ENCODE measurements at regions not wholly inside any gene's neighbourhood (a gene's known extent, or its start where the extent isn't known, plus 50 kb on each side); places are given as distances from the start of the nearest gene placed in this dataset.

GRCh38 chr20:12133553-12133952 lies 215.9 kb downstream of the BTBD3 start:
- TF ChIP-seq RAD21 (IDR thresholded peaks at IDR 0.05; ENCODE audit: low read depth) (no peak), TEAD4 (IDR thresholded peaks at IDR 0.05) (no peak), REST (IDR thresholded peaks at IDR 0.05; ENCODE audit: low read depth) (no peak), EP300 (IDR thresholded peaks at IDR 0.05; ENCODE audit: borderline replicate concordance) (no peak), EGR1 (IDR thresholded peaks at IDR 0.05) (no peak), NFIC (IDR thresholded peaks at IDR 0.05) (no peak), TCF12 (IDR thresholded peaks at IDR 0.05; ENCODE audit: low read depth) (no peak), CEBPB (IDR thresholded peaks at IDR 0.05) (no peak)

- TF ChIP-seq TEAD4 (IDR thresholded peaks at IDR 0.05) (no peak), REST (IDR thresholded peaks at IDR 0.05; ENCODE audit: low read depth) (no peak), RAD21 (IDR thresholded peaks at IDR 0.05; ENCODE audit: low read depth) (no peak), CREB1 (IDR thresholded peaks at IDR 0.05; ENCODE audit: low read depth) (no peak), FOXM1 (IDR thresholded peaks at IDR 0.05; ENCODE audit: borderline replicate concordance, low read depth) (no peak), ZBTB7A (IDR thresholded peaks at IDR 0.05; ENCODE audit: low read depth) (no peak), EGR1 (IDR thresholded peaks at IDR 0.05) (no peak), MAX (IDR thresholded peaks at IDR 0.05) (no peak), YY1 (IDR thresholded peaks at IDR 0.05; ENCODE audit: low read depth) (no peak), TCF12 (IDR thresholded peaks at IDR 0.05; ENCODE audit: low read depth) (no peak), USF1 (IDR thresholded peaks at IDR 0.05) (no peak), EP300 (IDR thresholded peaks at IDR 0.05; ENCODE audit: borderline replicate concordance) (no peak), NFIC (IDR thresholded peaks at IDR 0.05) (no peak), TAF1 (IDR thresholded peaks at IDR 0.05; ENCODE audit: low read depth) (no peak), CEBPB (IDR thresholded peaks at IDR 0.05) (no peak)
These were observed 235.3 kb downstream of the BTBD3 start for GRCh38 chr20:12152996-12153395.

- TF ChIP-seq TEAD4 (IDR thresholded peaks at IDR 0.05) = no peak
- TF ChIP-seq REST (IDR thresholded peaks at IDR 0.05; ENCODE audit: low read depth) = no peak
- no peak for TF ChIP-seq CREB1 (IDR thresholded peaks at IDR 0.05; ENCODE audit: low read depth)
- TF ChIP-seq MAX (IDR thresholded peaks at IDR 0.05) = no peak
- no peak for TF ChIP-seq TCF12 (IDR thresholded peaks at IDR 0.05; ENCODE audit: low read depth)
- no peak for TF ChIP-seq RAD21 (IDR thresholded peaks at IDR 0.05; ENCODE audit: low read depth)
- TF ChIP-seq TAF1 (IDR thresholded peaks at IDR 0.05; ENCODE audit: low read depth) = no peak
- TF ChIP-seq EGR1 (IDR thresholded peaks at IDR 0.05) = no peak
- TF ChIP-seq EP300 (IDR thresholded peaks at IDR 0.05; ENCODE audit: borderline replicate concordance) = no peak
- TF ChIP-seq FOXM1 (IDR thresholded peaks at IDR 0.05; ENCODE audit: borderline replicate concordance, low read depth) = no peak
- no peak for TF ChIP-seq YY1 (IDR thresholded peaks at IDR 0.05; ENCODE audit: low read depth)
- no peak for TF ChIP-seq USF1 (IDR thresholded peaks at IDR 0.05)
- TF ChIP-seq ZBTB7A (IDR thresholded peaks at IDR 0.05; ENCODE audit: low read depth) = no peak
- no peak for TF ChIP-seq NFIC (IDR thresholded peaks at IDR 0.05)
- TF ChIP-seq CEBPB (IDR thresholded peaks at IDR 0.05) = no peak
These were observed 235.9 kb downstream of the BTBD3 start for GRCh38 chr20:12153628-12154027.

- TF ChIP-seq ZBTB7A (IDR thresholded peaks at IDR 0.05; ENCODE audit: low read depth) (no peak), TCF12 (IDR thresholded peaks at IDR 0.05; ENCODE audit: low read depth) (no peak), EP300 (IDR thresholded peaks at IDR 0.05; ENCODE audit: borderline replicate concordance) (no peak), CREB1 (IDR thresholded peaks at IDR 0.05; ENCODE audit: low read depth) (no peak), EGR1 (IDR thresholded peaks at IDR 0.05) (no peak), FOXM1 (IDR thresholded peaks at IDR 0.05; ENCODE audit: borderline replicate concordance, low read depth) (no peak), TAF1 (IDR thresholded peaks at IDR 0.05; ENCODE audit: low read depth) (no peak), MAX (IDR thresholded peaks at IDR 0.05) (no peak), CEBPB (IDR thresholded peaks at IDR 0.05) (no peak), YY1 (IDR thresholded peaks at IDR 0.05; ENCODE audit: low read depth) (no peak), TEAD4 (IDR thresholded peaks at IDR 0.05) (no peak), NFIC (IDR thresholded peaks at IDR 0.05) (no peak)
These were observed 238.6 kb downstream of the BTBD3 start for GRCh38 chr20:12156252-12156651.

Data from Ishikawa (cell line).